A673 (cell line): ENCODE measurements at regions not wholly inside any gene's neighbourhood (a gene's known extent, or its start where the extent isn't known, plus 50 kb on each side); places are given as distances from the start of the nearest gene placed in this dataset.

ENCODE experiments used
- BruUV-seq: library from RNA; stranded (reverse); fragments of 400-500 nt; replicated peaks from 2 replicates; lab custom pipeline; 2021; lab: Mats Ljungman, UMichigan
- CTCF ChIA-PET: fragments of 300-600 bp; sonication (Branson Sonifier 250); formaldehyde crosslinking; loops from one replicate; lab custom pipeline; 2022; ENCODE audit warnings: antibody characterized with exemption; lab: Charles Lee
- POLR2A ChIA-PET: fragments of 300-600 bp; sonication (Branson Sonifier 250); formaldehyde crosslinking; loops from one replicate; lab custom pipeline; 2022; ENCODE audit warnings: antibody characterized with exemption; ENCODE audit not compliant: low non-redundant PET; lab: Charles Lee
- DNase-seq: peaks from one replicate; pipeline ENCODE4 v3.0.0-alpha.2; 2015; ENCODE audit warnings: low spot score
- H3K27ac ChIP-seq: fragments of 200-600 bp; sonication (generic); 2 replicates; pipeline ENCODE4 v1.5.1; 2016; ENCODE audit warnings: mixed run types, low read depth, mild to moderate bottlenecking, mixed read lengths, antibody characterized with exemption, low read length; ENCODE audit not compliant: poor library complexity, severe bottlenecking
- H3K27me3 ChIP-seq: fragments of 200-600 bp; sonication (generic); replicated peaks from 2 replicates; pipeline ENCODE4 v1.6.1; 2017; ENCODE audit warnings: mixed run types, low read depth, mild to moderate bottlenecking, mixed read lengths, antibody characterized with exemption, low read length; ENCODE audit not compliant: insufficient read depth, poor library complexity
- H3K36me3 ChIP-seq: fragments of 200-600 bp; sonication (generic); 2 replicates; pipeline ENCODE4 v1.6.1; 2016; ENCODE audit warnings: mixed run types, mild to moderate bottlenecking, mixed read lengths, antibody characterized with exemption, low read length; ENCODE audit not compliant: insufficient read depth, poor library complexity, severe bottlenecking
- H3K4me1 ChIP-seq: fragments of 200-600 bp; sonication (generic); 2 replicates; pipeline ENCODE4 v1.6.1; 2017; ENCODE audit warnings: mixed run types, mild to moderate bottlenecking, mixed read lengths, antibody characterized with exemption, low read length; ENCODE audit not compliant: insufficient read depth, poor library complexity, severe bottlenecking
- H3K4me3 ChIP-seq: fragments of 200-600 bp; sonication (generic); 2 replicates; pipeline ENCODE4 v1.5.1; 2016; ENCODE audit warnings: low read depth, mixed run types, mild to moderate bottlenecking, mixed read lengths, low read length; ENCODE audit not compliant: poor library complexity, severe bottlenecking
- H3K9me3 ChIP-seq: fragments of 200-600 bp; sonication (generic); 2 replicates; pipeline ENCODE4 v1.6.1; 2016; ENCODE audit warnings: mixed run types, low read depth, mild to moderate bottlenecking, mixed read lengths, antibody characterized with exemption, low read length; ENCODE audit not compliant: poor library complexity, severe bottlenecking
- CTCF ChIP-seq: fragments of 300-800, 200-600 bp; sonication (generic); conservative IDR thresholded peaks from 2 replicates; pipeline ENCODE4 v1.5.1; 2017; ENCODE audit warnings: low read depth, mild to moderate bottlenecking, antibody characterized with exemption, low read length, moderate library complexity, mixed read lengths
- EZH2 ChIP-seq: fragments of 200-600 bp; sonication (generic); IDR thresholded peaks from 2 replicates; pipeline ENCODE4 v1.6.1; 2017; ENCODE audit warnings: borderline replicate concordance, low read depth, mild to moderate bottlenecking, mixed read lengths, antibody characterized with exemption, low read length; ENCODE audit not compliant: poor library complexity, severe bottlenecking
- intact Hi-C: fragments of 100-400 bp; cut with micrococcal nuclease; formaldehyde crosslinking; loops from one replicate; pipeline ENCODE4 v1.10.0; 2022; ENCODE audit not compliant: unreplicated experiment

- TF ChIP-seq CTCF, result peak; percentile 60
- TF ChIP-seq EZH2, result no peak
- CTCF ChIA-PET, result no interaction called here
- intact Hi-C loops, result loop anchor here (5.0 to 10.0 kb wide), 3 partner anchors 299 to 659 kb away; no protein-coding TSS in a partner anchor
Measured at GRCh38 chrX:138775517-138775916, 64.0 kb upstream of the FGF13 start.

GRCh38 chrX:138771047-138771446, 59.5 kb upstream of the FGF13 start:
- H3K27ac ChIP-seq, result peak overlapping the region; percentile 51
- ChIA-PET CTCF (no interaction called here), POLR2A (interaction anchor here (0.6 kb wide), 1 partner anchor 399 kb away, joined by 3 read pairs; no protein-coding TSS in a partner anchor)
- no peaks in the 10 kb centered on the region for H3K9me3 ChIP-seq
- H3K4me3 ChIP-seq, result no peak overlapping the region
- no peaks in the 10 kb centered on the region for H3K27me3 ChIP-seq
- DNase-seq, result peak; percentile 78
- peaks cover 25% of the 10 kb centered on the region for H3K4me1 ChIP-seq
- TF ChIP-seq CTCF (no peak), EZH2 (no peak)
- H3K36me3 ChIP-seq, result no peaks in the 10 kb centered on the region
- intact Hi-C loops, result loop anchor here (5.0 to 10.0 kb wide), 3 partner anchors 136 to 664 kb away; no protein-coding TSS in a partner anchor
- no TSS peak for BruUV-seq

More at GRCh38 chrX:138775517-138775916, 64.0 kb upstream of the FGF13 start:
- DNase-seq, result peak; percentile 71
- H3K4me3 ChIP-seq, result no peak overlapping the region
- no peaks in the 10 kb centered on the region for H3K36me3 ChIP-seq
- no peak overlapping the region for H3K27ac ChIP-seq
- peaks cover 22% of the 10 kb centered on the region for H3K4me1 ChIP-seq
- no TSS peak for BruUV-seq
- no peaks in the 10 kb centered on the region for H3K27me3 ChIP-seq
- POLR2A ChIA-PET, result no interaction called here
- H3K9me3 ChIP-seq, result no peaks in the 10 kb centered on the region

GRCh38 chrX:138769918-138770317, 58.4 kb upstream of the FGF13 start:
- H3K4me3 ChIP-seq, result no peak overlapping the region
- TF ChIP-seq CTCF, result no peak
- no peak for TF ChIP-seq EZH2
- no peak overlapping the region for H3K27ac ChIP-seq
- no peaks in the 10 kb centered on the region for H3K27me3 ChIP-seq
- H3K9me3 ChIP-seq, result no peaks in the 10 kb centered on the region
- no peaks in the 10 kb centered on the region for H3K36me3 ChIP-seq
- CTCF ChIA-PET, result no interaction called here
- DNase-seq, result no peak
- H3K4me1 ChIP-seq, result peaks cover 25% of the 10 kb centered on the region
- intact Hi-C loops, result loop anchor here (5.0 to 10.0 kb wide), 3 partner anchors 137 to 665 kb away; no protein-coding TSS in a partner anchor
- POLR2A ChIA-PET, result no interaction called here
- BruUV-seq, result no TSS peak
